Heart left ventricle (tissue), 13 donors: ENCODE measurements at regions not wholly inside any gene's neighbourhood (a gene's known extent, or its start where the extent isn't known, plus 50 kb on each side); places are given as distances from the start of the nearest gene placed in this dataset.

Experiments used
- CTCF ChIP-seq, 12 donors: fragments of 200-600 bp; sonication (generic) in 4 of 12; IDR thresholded peaks; one replicate each; pipeline versions ENCODE4 v1.5.0 to v1.8.0; 2018 to 2022; ENCODE audit warnings: antibody characterized with exemption in 12 of 12, mild to moderate bottlenecking in 5 of 12
- POLR2A ChIP-seq, 2 donors: fragments of 450-650 bp; IDR thresholded peaks; one replicate each; pipeline ENCODE4 v1.6.1; 2017; ENCODE audit warnings: antibody characterized with exemption in 2 of 2, mild to moderate bottlenecking in 2 of 2, moderate library complexity in 2 of 2
- donor health status: ischemic (EF 13 %, LVEDD 7.1; RV severe dilation, severe dysfunction).
- donor health status: DM: no; HTN: yes; CAD: no.
- donor health status: DM: no; HTN: no; CAD: no.
- donor health status: ischemic (EF 25% LVEDD 6.9; RV normal size, moderate dysfunction).
- donor health status: ischemic (EF 25% LVEDD 5.7; RV mildly dilated, moderate dysfunction).
- donor health status: ischemic (EF 35%, LVEDD 5.7; RV mildly dilated, moderate dysfunction).
- donor health status: nonischemic (EF 11% LVEDD 7.7; RV severe dilation, severe dysfunction).
- donor health status: DM: yes; HTN: yes; CAD: no.
- donor health status: PGD.
- donor health status: ischemic (EF 29% LVEDD 5.4; RV normal size, mild dysfunction).
- donor health status: nonischemic (EF 23%, LVEDD 6.1; RV moderate dilation, normal function).

DNA sequence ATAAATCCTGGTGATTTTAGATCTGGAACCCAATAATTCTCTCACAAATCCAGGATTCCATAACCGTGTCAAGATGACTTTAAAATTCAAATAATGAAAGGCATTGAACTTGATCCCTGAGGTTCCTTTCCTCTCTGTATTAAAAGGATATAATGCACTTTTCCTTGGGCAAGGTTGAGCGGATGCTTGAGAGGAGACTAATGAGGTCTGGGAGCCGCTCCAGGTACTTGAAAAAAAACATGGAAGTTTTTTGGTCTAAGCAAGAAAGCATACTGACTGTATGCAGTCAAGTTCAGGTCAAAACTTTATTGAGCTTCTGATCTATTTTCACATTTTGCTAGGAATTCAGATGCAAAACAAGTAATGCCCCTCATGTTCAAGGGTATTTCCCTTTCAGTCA, 318.5 kb downstream of the RAD51AP2 start:
- TF ChIP-seq CTCF (IDR thresholded peaks at IDR 0.05) (no peak), POLR2A (IDR thresholded peaks at IDR 0.05) (no peak)
